ENCODE measurements at regions not wholly inside any gene's neighbourhood (a gene's known extent, or its start where the extent isn't known, plus 50 kb on each side); places are given as distances from the start of the nearest gene placed in this dataset.

DNA sequence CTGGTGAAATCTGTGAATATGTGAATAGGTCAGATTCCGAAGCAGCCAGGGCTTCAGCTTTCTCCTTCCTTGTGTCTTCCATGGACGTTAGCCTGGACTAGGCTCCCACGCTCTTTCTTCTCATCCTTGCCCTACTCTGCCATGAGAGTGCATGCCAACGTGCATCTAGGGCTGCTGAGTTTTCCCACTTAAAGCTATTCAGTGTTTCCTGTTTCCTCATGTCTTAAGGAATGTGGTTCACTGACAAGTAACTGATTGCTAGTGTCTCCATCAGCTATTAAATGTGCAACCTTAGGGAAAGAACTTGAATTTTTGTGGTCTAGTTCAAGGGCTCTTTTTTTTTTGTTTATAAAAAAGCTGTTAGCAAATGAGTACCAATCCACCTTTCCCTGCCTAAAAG lies 642.3 kb upstream of the LINC00305 start:
- TF ChIP-seq, protein P1, sequence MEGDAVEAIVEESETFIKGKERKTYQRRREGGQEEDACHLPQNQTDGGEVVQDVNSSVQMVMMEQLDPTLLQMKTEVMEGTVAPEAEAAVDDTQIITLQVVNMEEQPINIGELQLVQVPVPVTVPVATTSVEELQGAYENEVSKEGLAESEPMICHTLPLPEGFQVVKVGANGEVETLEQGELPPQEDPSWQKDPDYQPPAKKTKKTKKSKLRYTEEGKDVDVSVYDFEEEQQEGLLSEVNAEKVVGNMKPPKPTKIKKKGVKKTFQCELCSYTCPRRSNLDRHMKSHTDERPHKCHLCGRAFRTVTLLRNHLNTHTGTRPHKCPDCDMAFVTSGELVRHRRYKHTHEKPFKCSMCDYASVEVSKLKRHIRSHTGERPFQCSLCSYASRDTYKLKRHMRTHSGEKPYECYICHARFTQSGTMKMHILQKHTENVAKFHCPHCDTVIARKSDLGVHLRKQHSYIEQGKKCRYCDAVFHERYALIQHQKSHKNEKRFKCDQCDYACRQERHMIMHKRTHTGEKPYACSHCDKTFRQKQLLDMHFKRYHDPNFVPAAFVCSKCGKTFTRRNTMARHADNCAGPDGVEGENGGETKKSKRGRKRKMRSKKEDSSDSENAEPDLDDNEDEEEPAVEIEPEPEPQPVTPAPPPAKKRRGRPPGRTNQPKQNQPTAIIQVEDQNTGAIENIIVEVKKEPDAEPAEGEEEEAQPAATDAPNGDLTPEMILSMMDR (conservative IDR thresholded peaks at IDR 0.05; ENCODE audit: low read length): no peak
- no peak for TF ChIP-seq EZH2phosphoT487 (IDR thresholded peaks at IDR 0.05; ENCODE audit: borderline replicate concordance, low read depth, low read length)
